ENCODE measurements at regions not wholly inside any gene's neighbourhood (a gene's known extent, or its start where the extent isn't known, plus 50 kb on each side); places are given as distances from the start of the nearest gene placed in this dataset.

- TF ChIP-seq POLR2AphosphoS5 (IDR thresholded peaks at IDR 0.05; ENCODE audit: insufficient read depth in 1 of 2, low read depth in 1 of 2) (no peak), POLR2A (IDR thresholded peaks at IDR 0.05) (no peak), CTCF (IDR thresholded peaks at IDR 0.05) (no peak)
- H3K4me3 ChIP-seq = no peak overlapping the region
- H3K9me3 ChIP-seq = no peaks in the 10 kb centered on the region
- no peaks in the 10 kb centered on the region for H3K36me3 ChIP-seq
- no peak for DNase-seq (ENCODE audit: extremely low spot score in 2 of 2)
- no peaks in the 10 kb centered on the region for H3K27me3 ChIP-seq
- no peaks in the 10 kb centered on the region for H3K4me1 ChIP-seq
- intact Hi-C loops (cut with DNase I) = no loop called here
- no peak overlapping the region for H3K27ac ChIP-seq
These were observed 119.4 kb upstream of the SPIN1 start for GRCh38 chr9:88268886-88269285.

GRCh38 chr9:88267283-88267682, 121.0 kb upstream of the SPIN1 start:
- H3K4me1 ChIP-seq = no peaks in the 10 kb centered on the region
- no peak for DNase-seq (ENCODE audit: extremely low spot score in 2 of 2)
- no peaks in the 10 kb centered on the region for H3K9me3 ChIP-seq
- no peaks in the 10 kb centered on the region for H3K36me3 ChIP-seq
- H3K4me3 ChIP-seq = no peak overlapping the region
- H3K27me3 ChIP-seq = no peaks in the 10 kb centered on the region
- intact Hi-C loops (cut with DNase I) = no loop called here
- no peak overlapping the region for H3K27ac ChIP-seq
- TF ChIP-seq POLR2A (IDR thresholded peaks at IDR 0.05) (no peak), POLR2AphosphoS5 (IDR thresholded peaks at IDR 0.05; ENCODE audit: insufficient read depth in 1 of 2, low read depth in 1 of 2) (no peak), CTCF (IDR thresholded peaks at IDR 0.05) (no peak)

- no peak for DNase-seq (ENCODE audit: extremely low spot score in 2 of 2)
- Histone ChIP-seq H3K27ac (no peak overlapping the region), H3K4me3 (no peak overlapping the region), H3K4me1 (no peaks in the 10 kb centered on the region), H3K27me3 (no peaks in the 10 kb centered on the region), H3K9me3 (no peaks in the 10 kb centered on the region), H3K36me3 (no peaks in the 10 kb centered on the region)
- intact Hi-C loops (cut with DNase I) = no loop called here
- TF ChIP-seq CTCF (IDR thresholded peaks at IDR 0.05) = no peak
- no peak for TF ChIP-seq POLR2AphosphoS5 (IDR thresholded peaks at IDR 0.05; ENCODE audit: insufficient read depth in 1 of 2, low read depth in 1 of 2)
- TF ChIP-seq POLR2A (IDR thresholded peaks at IDR 0.05) = no peak
These were observed 121.8 kb upstream of the SPIN1 start for GRCh38 chr9:88266416-88266815.

- Histone ChIP-seq H3K36me3 (no peaks in the 10 kb centered on the region), H3K27ac (peak overlapping the region; percentile 18), H3K4me3 (no peak overlapping the region), H3K4me1 (peaks cover 13% of the 10 kb centered on the region), H3K9me3 (no peaks in the 10 kb centered on the region), H3K27me3 (no peaks in the 10 kb centered on the region)
- no peak for DNase-seq (ENCODE audit: extremely low spot score in 2 of 2)
- intact Hi-C loops (cut with DNase I) = no loop called here
- no peak for TF ChIP-seq POLR2AphosphoS5 (IDR thresholded peaks at IDR 0.05; ENCODE audit: insufficient read depth in 1 of 2, low read depth in 1 of 2)
- no peak for TF ChIP-seq POLR2A (IDR thresholded peaks at IDR 0.05)
These were observed 120.7 kb upstream of the SPATA31C2 start for GRCh38 chr9:88259001-88259400.

GRCh38 chr9:88258601-88259000, 120.3 kb upstream of the SPATA31C2 start:
- peak overlapping the region; percentile 18 for H3K27ac ChIP-seq
- TF ChIP-seq POLR2A (IDR thresholded peaks at IDR 0.05) (no peak), CTCF (IDR thresholded peaks at IDR 0.05) (no peak), POLR2AphosphoS5 (IDR thresholded peaks at IDR 0.05; ENCODE audit: insufficient read depth in 1 of 2, low read depth in 1 of 2) (no peak)
- intact Hi-C loops (cut with DNase I) = no loop called here
- H3K9me3 ChIP-seq = no peaks in the 10 kb centered on the region
- H3K4me1 ChIP-seq = peaks cover 13% of the 10 kb centered on the region
- H3K4me3 ChIP-seq = no peak overlapping the region
- no peaks in the 10 kb centered on the region for H3K36me3 ChIP-seq
- DNase-seq (ENCODE audit: extremely low spot score in 2 of 2) = no peak
- no peaks in the 10 kb centered on the region for H3K27me3 ChIP-seq
